ENCODE measurements at regions not wholly inside any gene's neighbourhood (a gene's known extent, or its start where the extent isn't known, plus 50 kb on each side); places are given as distances from the start of the nearest gene placed in this dataset.

- Histone ChIP-seq H3K27me3 (ENCODE audit: insufficient read depth, poor library complexity, severe bottlenecking) (no peaks in the 10 kb centered on the region), H3K27ac (replicated peaks) (no peak overlapping the region), H3K4me3 (replicated peaks; ENCODE audit: insufficient read depth, low read length) (no peak overlapping the region)
- DNase-seq (ENCODE audit: low read depth in 1 of 2, low spot score in 1 of 2): no peak
- TF ChIP-seq CTCF (IDR thresholded peaks at IDR 0.05; ENCODE audit: insufficient read depth, low read length) (no peak), REST (IDR thresholded peaks at IDR 0.05; ENCODE audit: insufficient replicate concordance, low read depth) (no peak), SPI1 (IDR thresholded peaks at IDR 0.05; ENCODE audit: borderline replicate concordance, low read depth) (no peak), GABPA (IDR thresholded peaks at IDR 0.05; ENCODE audit: low read depth) (no peak), POLR2AphosphoS5 (IDR thresholded peaks at IDR 0.05; ENCODE audit: low read depth) (no peak)
Measured at GRCh38 chr6:85826997-85827396, 184.3 kb upstream of the SYNCRIP start.

GRCh38 chr6:85824329-85824728, 181.6 kb upstream of the SYNCRIP start:
- Histone ChIP-seq H3K27ac (replicated peaks) (no peak overlapping the region), H3K4me3 (replicated peaks; ENCODE audit: insufficient read depth, low read length) (no peak overlapping the region), H3K27me3 (ENCODE audit: insufficient read depth, poor library complexity, severe bottlenecking) (no peaks in the 10 kb centered on the region)
- TF ChIP-seq REST (IDR thresholded peaks at IDR 0.05; ENCODE audit: insufficient replicate concordance, low read depth) (no peak), POLR2AphosphoS5 (IDR thresholded peaks at IDR 0.05; ENCODE audit: low read depth) (no peak), GABPA (IDR thresholded peaks at IDR 0.05; ENCODE audit: low read depth) (no peak), SPI1 (IDR thresholded peaks at IDR 0.05; ENCODE audit: borderline replicate concordance, low read depth) (no peak), CTCF (IDR thresholded peaks at IDR 0.05; ENCODE audit: insufficient read depth, low read length) (no peak)
- no peak for DNase-seq (ENCODE audit: low read depth in 1 of 2, low spot score in 1 of 2)

GRCh38 chr6:85810558-85810957, 167.9 kb upstream of the SYNCRIP start:
- H3K4me3 ChIP-seq (replicated peaks; ENCODE audit: insufficient read depth, low read length): no peak overlapping the region
- no peaks in the 10 kb centered on the region for H3K27me3 ChIP-seq (ENCODE audit: insufficient read depth, poor library complexity, severe bottlenecking)
- no peak for DNase-seq (ENCODE audit: low read depth in 1 of 2, low spot score in 1 of 2)
- no peak overlapping the region for H3K27ac ChIP-seq (replicated peaks)
- TF ChIP-seq REST (IDR thresholded peaks at IDR 0.05; ENCODE audit: insufficient replicate concordance, low read depth) (no peak), SPI1 (IDR thresholded peaks at IDR 0.05; ENCODE audit: borderline replicate concordance, low read depth) (no peak), CTCF (IDR thresholded peaks at IDR 0.05; ENCODE audit: insufficient read depth, low read length) (no peak)
